CD4-positive, alpha-beta T cell treated with Interleukin-1 beta for 1 hour (primary cell): ENCODE measurements at regions not wholly inside any gene's neighbourhood (a gene's known extent, or its start where the extent isn't known, plus 50 kb on each side); places are given as distances from the start of the nearest gene placed in this dataset.

Experiments
- DNase-seq, 2 donors: peaks; one replicate each; pipeline ENCODE4 v3.0.0-alpha.2; 2020 to 2022

DNA sequence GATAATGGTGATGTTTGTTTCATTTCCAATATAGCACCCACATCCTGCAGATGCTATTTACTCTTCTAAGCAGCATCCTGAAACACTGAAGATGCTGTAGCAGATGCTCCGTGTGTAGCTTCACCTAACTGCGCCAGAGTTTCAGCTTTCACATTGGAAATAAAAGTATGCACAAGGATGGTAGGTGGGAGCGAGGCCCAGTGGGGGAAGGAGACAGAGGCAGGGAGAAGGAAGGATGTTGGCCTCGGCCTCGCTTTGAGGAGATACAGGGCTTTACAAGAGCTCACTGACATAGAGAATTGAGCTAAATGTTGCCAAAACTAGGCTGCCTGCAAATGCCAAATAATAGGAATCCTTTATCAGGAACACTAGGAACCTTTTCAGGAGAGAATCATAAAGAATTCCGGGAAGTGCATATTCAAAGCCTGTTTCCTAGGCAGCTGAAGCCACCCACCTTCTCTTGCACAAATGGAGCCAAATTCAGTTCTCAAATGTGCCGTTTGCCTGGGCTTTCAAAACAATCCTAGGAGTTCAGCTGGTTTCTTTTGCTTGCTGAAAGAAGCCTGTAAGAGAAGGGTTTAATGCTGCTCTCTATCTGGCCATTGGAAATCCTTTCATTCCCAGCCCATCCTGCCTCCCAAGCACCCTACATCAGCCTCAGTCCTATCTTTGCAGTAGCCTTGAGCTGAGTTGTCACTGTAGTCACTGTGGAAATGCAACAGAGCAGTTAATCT is 135.4 kb upstream of the ATP1B1 start:
- no peak for DNase-seq

GRCh38 chr1:168972225-168972624 is 134.3 kb upstream of the ATP1B1 start:
- no peak for DNase-seq

DNA sequence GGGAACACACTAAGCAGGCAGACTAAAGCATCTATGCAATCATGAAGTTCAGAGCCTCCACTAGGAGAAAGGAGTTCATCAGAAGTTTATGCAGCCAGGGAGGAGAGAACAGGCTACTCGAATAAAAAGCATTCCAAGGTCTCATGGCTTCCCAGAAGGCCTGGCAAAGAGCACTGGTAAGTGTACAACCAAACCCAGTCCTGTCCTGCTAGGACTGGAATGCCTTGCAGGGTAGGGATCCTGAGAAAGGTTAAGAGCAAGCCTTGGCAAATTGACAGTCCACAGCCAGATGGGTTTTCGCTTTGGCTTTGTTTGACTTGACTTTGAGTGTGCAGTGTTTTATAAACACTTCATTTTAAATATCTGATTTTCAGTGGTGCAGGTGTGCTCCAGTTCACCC is 133.6 kb upstream of the ATP1B1 start:
- DNase-seq: no peak

DNA sequence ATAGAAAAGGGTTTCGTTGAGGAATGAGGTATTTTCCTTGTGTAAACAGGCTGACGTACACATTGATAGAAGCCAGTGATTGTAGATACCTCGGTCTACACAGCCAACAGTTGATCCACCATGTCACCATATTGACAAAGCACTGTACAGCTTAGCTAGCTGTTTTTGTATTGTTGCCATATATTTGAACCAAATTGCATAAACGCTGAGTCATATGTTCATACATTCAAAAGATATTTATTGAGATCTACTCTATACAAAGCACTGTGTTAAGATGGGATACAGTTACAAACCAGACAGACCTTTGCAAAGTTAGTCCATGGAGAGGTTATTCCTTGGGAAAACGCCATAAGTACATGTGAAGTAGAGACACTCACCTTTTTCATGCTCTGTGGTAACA is 132.4 kb upstream of the ATP1B1 start:
- DNase-seq: no peak

- no peak for DNase-seq
Measured at GRCh38 chr1:168974611-168975010, 131.9 kb upstream of the ATP1B1 start.

DNA sequence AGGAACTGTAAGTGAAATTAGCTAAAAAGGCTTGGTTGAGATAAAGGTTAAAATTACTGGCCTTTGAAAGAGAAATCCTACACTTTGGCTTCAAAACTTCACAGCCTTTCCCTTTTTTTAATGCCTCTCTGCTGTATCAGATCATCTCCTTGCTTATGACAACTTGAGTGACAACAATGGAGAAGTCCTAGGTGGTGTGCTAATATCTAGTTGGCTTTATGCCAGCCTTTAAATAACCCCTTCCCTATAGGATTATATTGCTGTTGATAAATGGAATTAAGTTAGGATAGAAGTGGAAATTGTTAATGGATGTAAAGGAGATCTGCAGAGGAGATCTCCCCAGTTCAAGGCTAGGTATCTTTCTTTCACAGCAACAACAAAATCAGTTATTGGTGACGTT is 130.2 kb upstream of the ATP1B1 start:
- no peak for DNase-seq

DNA sequence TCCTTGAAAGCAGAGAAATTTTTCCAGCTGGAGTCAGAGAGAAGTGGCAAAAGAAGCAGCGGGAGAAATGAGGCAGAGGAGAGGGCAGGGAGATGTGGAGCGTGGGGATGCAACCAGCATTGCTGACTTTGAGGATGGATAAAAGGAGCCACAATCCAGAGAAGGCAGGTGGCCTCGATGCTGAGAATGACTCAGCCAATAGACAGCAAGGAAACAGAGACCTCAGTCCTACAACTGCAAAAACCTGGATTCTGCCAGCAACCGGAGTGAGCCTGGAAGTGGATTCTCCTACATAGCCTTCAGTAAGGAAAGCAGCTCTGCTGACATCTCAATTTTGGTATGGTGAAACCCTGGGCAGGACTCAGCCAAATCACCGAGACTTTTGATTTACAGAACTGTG is 128.9 kb upstream of the ATP1B1 start:
- no peak for DNase-seq

- no peak for DNase-seq
Measured at GRCh38 chr1:168979276-168979675, 127.2 kb upstream of the ATP1B1 start.

DNA sequence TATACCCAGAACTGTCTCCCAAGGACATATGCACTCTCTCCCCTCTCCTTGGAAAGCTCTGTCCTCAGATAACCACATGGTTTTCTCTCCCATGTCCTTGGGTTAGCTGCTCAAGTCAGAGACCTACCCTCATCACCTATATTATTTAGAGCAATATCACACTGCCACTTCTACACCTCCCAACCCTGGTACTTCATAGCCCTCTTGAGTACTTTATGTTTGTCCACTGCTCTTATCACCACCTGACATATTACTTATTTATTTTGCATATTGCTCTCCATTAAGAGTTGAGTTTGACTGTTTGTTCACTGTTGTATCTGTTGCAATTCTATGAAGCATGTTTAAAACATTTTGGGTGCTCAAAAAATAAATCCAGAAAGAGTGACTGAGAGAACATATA is 126.3 kb upstream of the ATP1B1 start:
- DNase-seq: no peak

GRCh38 chr1:168980656-168981055 is 125.8 kb upstream of the ATP1B1 start:
- no peak for DNase-seq

GRCh38 chr1:168982778-168983177 is 123.7 kb upstream of the ATP1B1 start:
- DNase-seq: no peak

GRCh38 chr1:168987330-168987729 is 119.2 kb upstream of the ATP1B1 start:
- no peak for DNase-seq

GRCh38 chr1:168987923-168988322 is 118.6 kb upstream of the ATP1B1 start:
- DNase-seq: no peak

DNA sequence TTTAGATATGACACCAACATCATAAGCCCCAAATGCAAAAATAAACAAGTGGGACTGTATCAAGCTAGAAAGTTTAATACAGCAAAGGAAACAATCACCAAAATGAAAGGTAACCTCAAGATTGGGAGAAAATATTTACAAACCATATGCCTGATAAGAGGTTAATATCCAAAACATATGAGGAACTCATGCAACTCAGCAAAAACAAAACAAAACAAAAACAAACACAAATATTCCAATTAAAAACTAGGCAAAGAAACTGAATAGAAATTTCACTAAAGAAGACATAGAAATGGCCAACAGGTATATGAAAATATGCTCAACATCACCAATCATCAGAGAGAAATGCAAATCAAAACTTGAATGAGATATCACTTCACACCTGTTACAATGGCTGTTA is 116.5 kb upstream of the ATP1B1 start:
- DNase-seq: no peak

GRCh38 chr1:168991667-168992475 is 114.6 kb upstream of the ATP1B1 start:
- no peak for DNase-seq

GRCh38 chr1:169001353-169001752 is 105.1 kb upstream of the ATP1B1 start:
- no peak for DNase-seq

DNA sequence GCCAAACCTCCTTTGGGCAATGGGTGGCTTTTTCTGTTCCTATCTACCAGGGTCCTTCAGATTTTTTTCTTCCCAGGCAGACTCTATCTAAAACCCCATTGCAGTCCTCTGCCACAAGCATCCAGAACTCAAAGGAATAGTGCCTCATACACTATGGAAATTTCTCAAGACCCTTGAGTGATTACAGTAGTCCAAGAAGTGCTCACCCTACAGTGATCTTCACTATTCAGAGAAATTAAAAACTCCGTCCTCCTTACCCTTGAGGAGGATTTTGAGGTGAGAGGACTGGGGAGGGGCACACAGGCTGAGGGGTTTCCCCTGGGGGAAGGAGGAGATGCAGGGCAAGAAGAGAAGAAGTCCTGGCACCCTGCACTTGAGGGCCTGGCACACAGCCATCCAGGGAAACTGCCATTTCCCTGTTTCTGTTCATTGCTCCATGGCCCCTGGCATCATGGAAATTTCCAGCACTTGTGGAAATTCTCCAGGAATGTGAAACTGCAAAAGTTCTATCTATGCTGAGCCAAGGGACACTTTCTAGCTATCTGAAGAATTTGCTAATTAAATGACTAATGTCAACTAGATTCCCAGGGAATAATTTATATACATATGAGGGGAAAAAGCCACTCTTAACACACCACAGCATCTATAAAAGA is 102.5 kb upstream of the ATP1B1 start:
- no peak for DNase-seq

DNA sequence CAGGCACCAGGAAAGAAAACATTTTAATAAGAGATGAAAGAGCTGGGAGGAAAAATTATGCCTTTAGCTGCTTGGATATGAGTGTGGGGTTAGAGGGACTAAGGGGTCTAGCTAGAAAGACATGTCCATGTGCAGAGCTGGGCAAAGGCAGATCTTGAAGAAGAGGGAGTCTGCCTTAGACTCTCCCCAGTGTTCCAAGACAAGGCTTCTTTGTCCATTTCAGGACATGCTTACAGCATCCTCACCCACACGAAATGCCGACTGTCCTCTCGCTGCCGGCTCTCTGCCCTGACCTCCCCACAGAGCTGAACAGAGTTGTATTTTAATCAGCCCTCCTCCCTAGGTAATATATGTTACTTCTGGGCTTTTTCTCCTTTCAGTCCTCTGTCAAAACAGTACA is 100.7 kb upstream of the ATP1B1 start:
- DNase-seq: no peak

- no peak for DNase-seq
Measured at GRCh38 chr1:169009666-169010065, 96.8 kb upstream of the ATP1B1 start.

GRCh38 chr1:169012416-169012815 is 94.1 kb upstream of the ATP1B1 start:
- no peak for DNase-seq

- DNase-seq: no peak
Measured at GRCh38 chr1:169013821-169014220, 92.7 kb upstream of the ATP1B1 start.

DNA sequence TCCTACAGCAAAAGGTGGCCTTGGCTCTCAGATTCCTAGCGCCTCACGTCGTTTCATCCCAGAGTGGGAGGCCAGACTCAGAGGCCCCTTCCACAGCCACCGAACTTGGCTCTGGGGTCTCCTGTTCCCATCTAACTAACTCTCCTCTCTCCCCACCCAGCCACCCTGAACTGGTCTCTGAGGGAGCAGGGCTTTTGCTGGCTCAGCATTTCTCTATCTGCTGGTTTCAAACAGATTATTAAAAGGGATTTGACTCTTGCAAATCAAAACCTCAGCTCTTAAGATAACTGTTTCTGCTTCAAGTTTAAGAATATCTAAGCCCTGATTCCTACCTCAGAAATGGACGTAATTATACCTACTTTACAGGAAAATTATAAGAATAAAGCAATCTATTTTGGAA is 91.0 kb upstream of the ATP1B1 start:
- DNase-seq: no peak

DNA sequence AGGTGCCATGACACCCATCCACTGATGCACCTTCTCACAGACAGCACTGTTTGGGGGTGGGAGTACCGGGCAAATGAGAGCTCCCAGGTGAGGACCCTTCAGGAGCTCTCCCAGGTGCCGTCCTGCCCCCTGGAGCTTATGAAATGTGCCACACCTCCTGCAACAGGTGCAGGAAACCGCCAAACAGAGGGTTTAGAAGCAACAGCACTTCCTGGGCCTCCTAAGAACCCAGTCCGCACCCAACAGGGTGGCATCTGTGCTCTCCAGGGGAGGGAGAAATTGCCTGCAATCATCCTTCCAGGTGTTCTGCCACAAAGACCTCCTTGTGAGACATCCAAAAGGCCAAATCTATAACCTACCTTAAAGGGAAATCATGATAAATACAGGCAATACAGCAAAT is 87.7 kb upstream of the ATP1B1 start:
- no peak for DNase-seq

- no peak for DNase-seq
Measured at GRCh38 chr1:169019419-169020058, 87.0 kb upstream of the ATP1B1 start.
